GM18861 (cell line): ENCODE measurements at regions not wholly inside any gene's neighbourhood (a gene's known extent, or its start where the extent isn't known, plus 50 kb on each side); places are given as distances from the start of the nearest gene placed in this dataset.

Source experiments
- ATAC-seq: cut with Tn5 transposase; IDR thresholded peaks from one replicate; pipeline ENCODE4 v1.9.1; 2021; ENCODE audit not compliant: unreplicated experiment

DNA sequence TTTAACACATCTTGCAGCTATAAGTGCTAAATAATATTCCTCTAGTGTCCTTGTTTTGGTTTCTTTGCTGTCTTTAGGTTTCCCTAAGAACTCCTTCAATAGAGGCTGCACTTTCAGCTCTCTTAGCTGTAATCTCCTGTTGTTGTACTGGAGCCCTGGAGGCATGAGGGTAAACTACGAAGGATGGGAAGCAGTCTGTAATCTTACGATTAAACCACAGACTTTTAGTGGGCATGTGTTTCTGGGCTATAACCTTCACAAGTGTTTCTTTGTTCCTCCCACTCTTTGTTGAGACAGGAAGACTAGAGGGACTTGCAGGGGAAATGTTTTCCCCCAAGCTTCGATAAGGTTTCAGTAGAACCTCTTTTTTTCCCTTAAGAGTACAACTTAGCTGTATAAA lies 1058.1 kb downstream of the NSUN3 start:
- no peak for ATAC-seq

DNA sequence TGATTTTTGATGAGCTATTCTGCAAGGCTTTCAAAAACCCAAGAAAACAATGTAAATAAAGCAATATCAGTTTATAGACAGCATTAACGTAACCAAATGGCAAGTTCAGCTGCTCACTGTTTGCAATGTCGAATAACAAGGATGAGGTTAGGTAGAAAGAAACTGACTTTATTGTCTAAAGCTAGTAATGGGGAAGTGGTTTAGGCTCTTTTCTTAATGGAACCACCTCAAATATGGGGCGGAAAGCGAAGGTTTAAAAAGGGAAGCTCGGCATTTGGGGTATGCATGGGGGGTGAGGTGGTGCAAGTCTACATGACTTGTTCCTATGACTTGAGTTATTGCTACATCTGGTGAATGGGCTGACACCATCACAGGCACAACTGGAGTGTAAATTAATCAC lies 1060.2 kb downstream of the NSUN3 start:
- no peak for ATAC-seq

DNA sequence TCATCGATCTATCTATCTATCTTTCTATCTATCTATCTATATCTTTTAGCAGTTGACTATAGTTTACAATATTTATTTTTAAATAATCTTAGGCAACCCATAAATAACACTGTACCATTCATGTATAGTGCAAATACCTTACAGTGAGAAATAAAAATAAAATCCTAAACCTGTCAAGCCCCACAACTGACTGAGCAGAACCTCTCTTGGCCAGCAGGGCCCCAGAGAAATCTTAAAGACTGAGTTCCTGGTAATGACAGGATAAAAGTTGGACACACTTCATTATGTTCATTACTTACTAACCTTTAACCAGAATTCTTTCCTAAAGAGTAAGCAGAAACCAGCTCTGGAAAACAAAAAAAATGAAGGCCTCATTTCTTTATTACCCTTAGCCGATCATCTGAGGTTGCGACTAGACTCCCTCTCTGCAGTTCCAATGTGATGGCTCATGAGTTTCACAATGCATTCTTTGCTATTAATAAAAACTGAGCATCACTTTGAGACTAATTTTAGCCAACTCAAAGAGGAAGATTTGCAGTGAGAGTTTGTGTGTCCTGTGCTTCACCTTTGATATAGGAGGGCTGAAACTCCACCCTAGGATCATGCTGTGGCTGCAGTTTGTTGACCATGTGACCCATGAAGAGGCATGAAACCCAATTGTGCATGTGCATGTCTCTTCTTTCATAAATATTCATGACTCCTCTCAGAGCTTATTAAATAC lies 1072.0 kb downstream of the NSUN3 start:
- ATAC-seq = no peak

DNA sequence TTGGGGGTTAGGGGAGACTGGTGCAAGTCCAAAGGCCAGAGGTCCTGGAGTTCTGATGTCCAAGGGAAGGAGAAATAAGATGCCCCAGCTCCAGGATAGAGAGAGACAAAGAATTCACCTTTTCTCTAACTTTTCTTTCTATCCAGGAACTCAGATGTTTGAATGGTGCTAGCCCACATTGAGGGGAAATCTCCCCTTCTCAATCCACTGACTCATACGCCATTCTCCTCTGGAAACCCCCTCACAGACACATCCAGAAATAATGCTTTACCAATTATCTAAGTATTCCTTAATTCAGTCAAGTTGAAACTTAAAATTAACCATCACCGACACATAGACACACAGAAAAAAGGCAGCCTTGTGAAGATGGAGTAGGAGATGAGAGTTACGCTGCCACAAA lies 1085.2 kb downstream of the NSUN3 start:
- ATAC-seq = no peak

DNA sequence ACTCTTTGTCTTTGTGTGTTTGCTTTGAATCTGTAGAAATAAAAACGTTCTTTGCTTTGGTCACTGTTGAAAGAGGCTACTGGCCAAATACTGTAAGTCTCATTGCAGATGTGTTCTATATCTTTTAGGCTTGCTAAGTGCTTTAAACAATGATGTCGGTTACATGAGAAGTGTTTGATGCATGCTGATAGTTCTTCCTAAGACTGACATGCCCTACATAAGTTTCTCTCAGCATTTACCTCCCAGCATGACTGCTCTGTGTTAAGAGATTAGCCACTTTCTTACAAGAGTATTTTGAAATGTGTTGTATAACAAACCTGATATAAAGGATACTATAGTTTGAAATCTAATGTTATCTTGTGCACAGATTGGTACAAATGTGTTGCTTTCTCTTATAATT lies 1088.7 kb downstream of the NSUN3 start:
- no peak for ATAC-seq

DNA sequence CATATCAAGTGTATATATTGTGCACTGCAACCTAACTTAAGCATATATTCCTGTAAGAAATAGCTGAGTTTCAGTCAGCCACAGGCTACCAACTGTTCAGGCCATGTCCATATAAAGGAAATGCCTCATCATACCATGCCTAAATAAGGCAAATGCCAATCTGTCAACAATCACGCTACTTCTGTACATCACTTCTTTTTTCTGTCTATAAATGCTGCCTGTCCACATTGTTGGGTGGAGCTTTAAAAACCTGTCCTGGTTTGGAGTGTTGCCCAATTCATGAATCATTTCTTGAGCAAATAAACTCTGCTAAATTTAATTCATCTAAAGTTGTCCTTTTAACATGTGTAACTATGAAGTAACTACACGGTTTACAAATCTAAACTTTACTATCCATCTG lies 1091.9 kb downstream of the NSUN3 start:
- no peak for ATAC-seq

DNA sequence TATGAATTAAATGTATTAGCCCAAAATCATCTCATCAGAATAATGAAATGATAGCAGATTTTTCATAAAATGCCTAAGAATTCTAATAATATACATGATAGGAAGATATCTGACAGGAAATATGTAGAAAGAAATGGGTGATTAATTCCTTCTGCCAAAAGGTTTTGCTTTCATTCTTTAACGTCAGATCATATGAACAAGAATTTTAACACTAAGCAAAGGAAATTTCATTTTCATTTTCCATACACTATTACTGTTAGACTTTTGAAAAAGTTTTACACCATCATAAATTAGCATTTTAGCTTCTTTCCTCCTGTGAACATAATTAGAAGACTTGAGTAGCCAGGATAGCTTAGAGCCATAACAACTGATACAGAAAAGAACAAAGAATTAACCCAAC lies 1099.9 kb downstream of the NSUN3 start:
- no peak for ATAC-seq

DNA sequence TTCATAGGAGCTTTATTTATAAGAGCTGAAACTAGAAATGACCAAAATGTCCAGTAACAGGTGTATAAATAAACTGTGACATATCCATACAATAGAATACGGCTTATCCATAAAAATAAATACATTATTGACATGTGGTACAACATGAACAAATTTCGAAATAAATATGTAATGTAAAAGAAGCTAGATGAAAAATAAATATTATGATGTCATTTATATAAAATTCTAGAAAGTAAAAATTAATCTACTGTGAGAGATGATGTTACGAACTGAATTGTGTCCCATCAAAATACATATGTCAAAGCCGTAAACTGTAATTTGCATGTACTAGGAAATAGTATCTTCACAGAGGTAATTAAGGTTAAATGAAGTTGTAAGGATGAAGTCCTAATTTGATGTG lies 1104.9 kb downstream of the NSUN3 start:
- no peak for ATAC-seq

DNA sequence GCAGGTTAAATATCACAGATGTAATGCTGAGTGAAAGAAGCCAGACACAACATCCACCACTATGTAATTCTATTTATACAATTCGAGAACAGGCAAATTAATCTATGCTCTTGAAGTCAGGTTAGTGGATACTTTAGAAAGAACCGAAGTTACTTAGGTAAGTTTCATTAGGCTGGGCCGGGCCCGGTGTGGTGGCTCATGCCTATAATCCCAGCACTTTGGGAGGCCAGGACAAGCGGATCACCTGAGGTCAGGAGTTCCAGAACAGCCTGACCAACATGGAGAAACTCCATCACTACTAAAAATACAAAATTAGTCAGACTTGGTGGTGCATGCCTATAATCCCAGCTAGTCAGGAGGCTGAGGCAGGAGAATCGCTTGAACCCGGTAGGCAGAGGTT lies 1105.7 kb downstream of the NSUN3 start:
- ATAC-seq = no peak

DNA sequence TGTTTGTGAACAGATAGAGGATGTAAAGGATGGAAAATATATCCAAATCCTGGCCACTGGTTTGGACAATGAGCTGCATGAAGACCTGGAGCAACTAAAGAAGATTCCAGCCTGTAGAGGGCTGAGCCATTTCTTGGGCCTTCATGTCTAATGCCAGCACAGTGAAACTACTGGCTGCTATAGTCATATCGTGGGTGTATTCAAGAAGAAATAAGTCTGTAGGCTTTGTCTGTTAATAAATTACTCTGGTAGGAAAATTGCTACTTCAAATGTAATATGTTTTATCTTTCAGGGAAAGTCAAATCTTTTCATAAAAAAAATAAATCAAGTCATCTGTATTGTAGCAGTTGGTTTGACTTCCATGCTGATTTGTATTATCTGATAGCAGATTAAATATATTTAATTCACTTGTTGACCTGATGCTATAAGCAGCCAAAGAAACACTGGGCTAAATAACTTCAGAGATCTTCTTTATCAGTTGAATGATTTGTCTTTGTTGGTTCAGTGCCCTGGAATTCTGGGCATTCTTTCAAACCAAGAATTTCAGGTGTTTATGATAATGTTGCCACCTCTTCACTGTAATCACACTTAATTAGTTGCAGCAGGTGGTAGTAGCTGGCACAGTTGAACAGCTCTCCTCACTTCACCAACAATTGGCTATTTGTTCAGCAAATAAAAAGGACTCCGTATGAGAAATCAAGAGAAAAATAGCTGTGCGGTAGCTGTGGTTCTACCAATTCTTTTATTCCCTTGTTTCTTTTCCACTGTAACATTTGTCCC lies 1109.5 kb downstream of the NSUN3 start:
- ATAC-seq = no peak

DNA sequence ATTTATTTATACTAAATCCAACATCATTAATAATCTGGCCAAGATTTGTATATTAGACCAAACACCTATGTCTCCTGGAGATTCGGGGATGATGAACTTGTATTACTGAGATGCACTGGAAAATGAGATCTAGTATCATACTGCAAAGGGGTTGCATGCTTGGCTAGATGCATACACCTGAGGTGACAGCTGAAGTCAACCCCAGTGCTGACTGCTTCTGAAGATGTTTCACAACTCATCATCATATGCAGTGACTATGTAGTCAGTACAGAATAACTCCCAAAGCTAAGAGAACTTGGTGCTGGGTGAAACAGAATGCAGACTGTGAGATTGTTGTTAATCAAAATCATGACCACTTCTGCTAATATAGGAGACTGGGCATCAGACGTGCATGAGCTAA lies 1114.2 kb downstream of the NSUN3 start:
- no peak for ATAC-seq

DNA sequence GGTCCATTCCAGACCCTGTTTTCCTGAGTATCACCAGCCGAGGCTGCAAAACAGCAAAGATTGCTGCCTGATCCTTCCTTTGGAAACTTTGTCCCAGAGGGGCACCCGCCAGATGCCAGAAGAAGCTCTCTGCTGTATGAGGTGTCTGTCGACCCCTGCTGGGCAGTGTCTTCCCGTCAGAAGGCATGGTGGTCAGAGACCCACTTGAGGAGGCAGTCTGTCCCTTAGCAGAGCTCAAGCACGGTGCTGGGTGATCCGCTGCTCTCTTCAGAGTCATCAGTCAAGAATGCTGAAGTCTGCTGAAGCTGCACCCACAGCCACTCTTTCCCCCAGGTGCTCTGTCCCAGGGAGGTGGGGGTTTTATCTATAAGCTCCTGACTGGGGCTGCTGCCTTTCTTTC lies 1121.2 kb downstream of the NSUN3 start:
- no peak for ATAC-seq

DNA sequence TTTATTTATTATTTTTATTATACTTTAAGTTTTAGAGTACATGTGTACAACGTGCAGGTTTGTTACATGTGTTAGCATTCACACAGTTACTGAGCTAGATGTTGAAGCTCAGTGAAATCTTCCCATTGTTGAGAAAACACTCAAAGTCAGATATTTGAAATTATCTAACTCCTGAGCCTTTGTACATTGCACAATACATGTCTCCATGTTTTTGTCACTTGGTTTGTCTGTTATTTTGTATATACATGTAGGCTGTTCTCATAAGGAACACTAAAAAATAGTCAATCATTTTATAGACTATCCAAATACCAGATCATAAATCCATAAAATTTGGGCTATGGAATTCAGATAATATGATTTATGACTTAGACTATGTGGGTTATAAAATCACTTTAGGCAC lies 1126.5 kb downstream of the NSUN3 start:
- ATAC-seq = no peak

DNA sequence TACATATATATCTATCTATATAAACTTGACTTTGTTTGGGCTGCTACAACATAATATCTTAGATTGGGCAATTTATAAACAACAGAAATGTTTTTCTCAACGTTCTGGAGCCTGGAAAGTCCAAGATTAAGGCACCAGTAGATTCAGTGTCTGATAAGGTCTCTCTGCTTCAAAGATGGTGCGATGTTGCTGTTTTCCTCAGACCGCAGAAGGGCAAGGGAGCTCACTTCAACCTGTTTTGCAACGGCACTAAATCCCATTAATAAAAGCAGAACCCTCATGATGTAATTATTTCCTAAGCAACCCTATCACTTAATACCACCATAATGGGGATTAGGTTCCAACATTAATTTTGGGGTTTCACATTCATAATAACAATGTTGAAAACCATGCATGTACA lies 1134.8 kb downstream of the NSUN3 start:
- no peak for ATAC-seq

DNA sequence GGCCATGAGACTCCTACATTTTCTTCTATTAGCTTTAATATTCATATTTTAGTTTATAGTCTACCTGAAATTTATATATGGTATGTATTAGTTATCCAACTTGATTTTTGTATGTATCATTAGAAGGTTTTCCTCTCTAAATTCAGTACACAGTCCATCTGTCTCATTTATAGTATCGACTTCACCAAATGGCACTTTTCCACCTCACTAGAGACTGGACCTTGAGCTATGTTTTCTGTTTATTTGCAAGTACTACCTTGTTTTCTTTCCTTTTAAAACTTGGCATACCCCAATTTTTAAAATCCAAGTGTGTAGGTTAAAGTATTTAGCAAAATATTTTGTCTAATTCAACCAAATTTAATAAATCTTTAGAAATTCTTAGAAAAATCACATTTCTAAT lies 1137.5 kb downstream of the NSUN3 start:
- no peak for ATAC-seq

DNA sequence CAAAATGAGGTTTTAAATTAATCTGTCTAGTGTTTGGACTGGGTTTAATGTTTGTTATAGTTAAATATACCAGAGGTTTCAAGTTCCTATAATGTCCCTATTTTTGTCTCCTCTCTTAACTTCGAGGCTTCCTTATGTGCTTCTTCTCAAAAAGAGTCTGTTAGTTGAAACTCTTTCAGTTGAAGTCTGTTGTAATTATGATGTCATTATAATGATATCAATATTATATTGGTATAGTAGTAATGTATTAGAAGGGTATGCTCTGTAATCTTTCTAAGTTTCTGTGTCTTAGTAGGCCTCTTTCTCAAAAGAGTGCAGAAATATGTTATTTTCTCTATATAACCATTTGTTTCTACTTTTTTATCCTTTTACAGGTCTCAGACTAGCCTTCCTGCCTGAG lies 1148.0 kb downstream of the NSUN3 start:
- ATAC-seq = no peak

DNA sequence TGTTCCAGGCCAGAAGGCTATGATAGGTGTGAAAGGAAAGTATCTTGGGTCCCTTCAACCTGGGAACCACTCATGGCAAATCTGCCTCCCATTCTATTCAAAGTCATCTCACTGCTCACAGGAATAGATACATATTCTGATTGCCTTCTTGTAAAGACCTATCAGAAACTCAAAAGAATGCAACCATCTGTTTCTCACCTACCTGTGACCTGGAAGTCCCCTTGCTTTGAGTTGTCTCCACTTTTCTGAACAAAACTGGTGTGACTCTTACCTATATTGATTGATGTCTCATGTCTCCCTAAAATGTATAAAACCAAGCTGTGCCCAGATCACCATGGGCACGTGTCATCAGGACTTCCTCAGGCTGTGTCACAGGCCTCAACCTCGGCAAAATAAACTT lies 1149.3 kb downstream of the NSUN3 start:
- ATAC-seq = no peak

DNA sequence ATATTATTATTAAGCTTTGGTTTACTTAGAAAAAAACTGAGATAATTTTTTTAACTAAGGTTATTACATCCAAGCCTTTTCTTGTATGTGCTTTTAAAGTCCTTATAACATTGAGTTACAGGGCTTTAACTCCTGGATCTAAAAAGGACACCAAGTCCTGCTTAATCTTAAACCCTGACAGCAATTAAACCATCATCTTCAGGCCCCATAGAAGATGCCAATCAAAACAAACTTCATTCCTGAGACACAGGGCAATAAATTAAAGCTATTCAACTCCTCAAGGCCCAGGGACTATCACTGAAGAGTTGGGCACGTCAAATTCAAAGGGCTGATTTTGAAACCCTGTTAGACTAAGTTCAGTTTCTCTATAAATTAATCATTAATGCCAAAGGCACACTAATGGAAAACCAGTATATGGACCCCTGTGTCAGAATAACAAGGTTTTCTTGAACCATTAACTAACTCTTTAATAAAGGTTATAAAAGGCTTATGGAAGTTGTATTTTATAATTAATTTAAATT lies 1152.6 kb downstream of the NSUN3 start:
- no peak for ATAC-seq

DNA sequence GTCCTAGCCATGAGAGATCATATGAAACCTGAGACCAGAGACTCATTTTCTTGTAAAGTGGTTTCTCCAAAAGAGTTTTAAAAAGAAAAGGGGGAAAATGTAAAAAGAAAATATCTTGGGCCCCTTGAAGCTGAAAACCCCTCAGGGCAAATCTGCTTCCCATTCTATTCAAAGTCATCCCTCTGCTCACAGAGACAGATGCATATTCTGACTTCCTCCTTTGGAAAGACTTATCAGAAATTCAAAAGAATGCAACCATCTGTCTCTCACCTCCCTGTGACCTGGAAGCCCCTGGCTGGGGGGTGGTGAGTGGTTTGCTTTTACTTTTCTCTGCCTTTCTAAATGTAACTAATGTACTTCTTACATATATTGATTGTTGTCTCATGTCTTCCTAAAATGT lies 1154.8 kb downstream of the NSUN3 start:
- ATAC-seq = no peak

DNA sequence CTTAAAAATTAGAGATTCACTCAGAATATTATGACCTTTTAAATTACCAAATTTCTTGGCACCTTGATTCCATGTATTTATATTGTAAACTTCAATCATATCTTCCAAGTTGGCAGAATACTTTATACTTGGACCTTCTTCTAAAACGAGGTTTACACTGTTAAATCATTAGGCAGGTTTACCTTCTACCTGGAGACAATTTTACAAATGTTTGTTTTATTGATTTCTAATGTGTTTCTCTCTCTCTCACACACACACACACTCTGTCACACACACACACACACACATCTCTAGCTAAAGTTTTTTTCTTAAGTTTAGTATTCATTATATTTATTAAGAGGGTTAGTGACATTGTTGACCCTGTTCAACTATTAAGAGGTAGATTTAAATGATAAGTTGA lies 1155.6 kb downstream of the NSUN3 start:
- no peak for ATAC-seq

DNA sequence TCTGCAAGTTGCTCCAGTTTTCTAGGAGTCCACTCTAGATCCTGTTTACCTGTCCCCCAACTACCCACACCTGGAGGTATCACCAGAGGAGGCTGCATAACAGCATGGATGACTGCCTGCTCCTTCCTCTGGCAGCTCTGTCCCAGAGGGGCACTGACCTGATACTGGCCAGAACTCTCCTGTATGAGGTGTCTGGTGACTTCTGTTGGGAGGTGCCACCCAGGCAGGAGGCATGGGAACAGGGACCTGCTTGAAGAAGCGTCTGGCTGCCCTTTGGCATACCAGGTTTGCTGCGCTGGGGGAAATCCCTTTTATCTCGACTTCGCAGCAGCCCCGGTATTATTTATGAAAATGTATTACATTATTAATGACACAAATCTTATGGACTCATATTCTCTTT lies 1163.6 kb downstream of the NSUN3 start:
- ATAC-seq = no peak

DNA sequence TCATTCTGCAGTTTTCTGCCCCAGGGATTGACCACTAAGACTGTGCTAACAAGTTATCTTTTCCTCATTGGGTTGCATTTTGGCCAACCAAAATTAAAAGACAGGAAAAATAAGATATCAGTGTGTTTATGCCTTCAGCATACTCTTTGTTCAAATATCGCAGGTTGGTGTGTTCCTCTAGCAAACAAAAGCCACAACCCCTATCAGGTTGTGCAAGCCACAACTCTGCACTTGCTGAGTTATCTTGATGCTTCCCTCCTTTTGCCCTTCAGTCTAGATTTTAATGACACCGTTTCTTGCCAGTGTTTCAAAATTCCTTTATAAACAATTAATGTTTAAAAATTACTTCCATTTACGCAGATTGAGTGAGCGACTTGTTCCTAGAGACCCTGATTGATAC lies 1164.2 kb downstream of the NSUN3 start:
- ATAC-seq = no peak

DNA sequence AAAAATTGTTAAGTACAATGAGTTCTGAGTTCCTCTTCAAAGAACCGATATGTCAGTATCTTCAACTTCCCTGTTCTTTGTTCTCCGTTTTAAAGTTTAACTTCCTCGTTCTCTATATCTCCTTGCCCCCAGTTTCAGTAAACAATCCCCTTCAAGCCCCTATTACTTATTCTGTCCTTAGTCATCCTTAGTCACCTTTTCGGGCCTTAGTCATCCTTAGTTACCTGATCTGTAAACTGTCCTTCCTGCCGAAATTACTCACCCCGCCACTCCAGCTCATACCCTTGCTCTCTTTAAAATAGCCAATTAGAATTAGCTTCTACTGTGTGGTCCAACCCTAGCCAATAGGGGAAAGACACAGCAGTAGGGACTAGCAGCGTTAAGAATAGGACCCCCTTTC lies 1165.6 kb downstream of the NSUN3 start:
- ATAC-seq = no peak
